Liver (tissue), 8 donors: ENCODE measurements at regions not wholly inside any gene's neighbourhood (a gene's known extent, or its start where the extent isn't known, plus 50 kb on each side); places are given as distances from the start of the nearest gene placed in this dataset.

ENCODE experiments used
- DNase-seq: peaks from one replicate; pipeline ENCODE4 v3.0.0-alpha.2; 2017; ENCODE audit warnings: low spot score
- H3K27ac ChIP-seq, 2 donors: one replicate each; pipeline ENCODE4 v1.7.0; 2013; ENCODE audit warnings: inconsistent platforms in 2 of 2, low read length in 2 of 2, control low read depth in 1 of 2, low read depth in 1 of 2, mild to moderate bottlenecking in 1 of 2
- H3K27me3 ChIP-seq, 4 donors: one replicate each; pipeline versions ENCODE4 v1.6.1 to v1.7.0; 2013; ENCODE audit warnings: low read length in 3 of 4, inconsistent platforms in 1 of 4, mild to moderate bottlenecking in 1 of 4, moderate library complexity in 1 of 4; ENCODE audit not compliant: control insufficient read depth in 4 of 4, insufficient read depth in 4 of 4
- H3K36me3 ChIP-seq, 4 donors: one replicate each; pipeline versions ENCODE4 v1.6.1 to v1.7.0; 2013; ENCODE audit warnings: low read length in 3 of 4, mild to moderate bottlenecking in 3 of 4, low read depth in 1 of 4, moderate library complexity in 1 of 4; ENCODE audit not compliant: control insufficient read depth in 4 of 4, insufficient read depth in 3 of 4
- H3K4me1 ChIP-seq, 4 donors: one replicate each; pipeline versions ENCODE4 v1.6.1 to v1.7.0; 2013; ENCODE audit warnings: low read length in 3 of 4, mild to moderate bottlenecking in 3 of 4, moderate library complexity in 1 of 4; ENCODE audit not compliant: control insufficient read depth in 4 of 4, insufficient read depth in 4 of 4
- H3K4me3 ChIP-seq, 3 donors: one replicate each; pipeline versions ENCODE4 v1.6.1 to v1.7.0; 2013; ENCODE audit warnings: low read length in 3 of 3, control low read depth in 1 of 3, low read depth in 1 of 3, mild to moderate bottlenecking in 1 of 3
- H3K9ac ChIP-seq, 2 donors: one replicate each; pipeline ENCODE4 v1.7.0; 2013; ENCODE audit warnings: low read length in 2 of 2, mild to moderate bottlenecking in 2 of 2, moderate library complexity in 2 of 2, control low read depth in 1 of 2, low read depth in 1 of 2
- H3K9me3 ChIP-seq, 4 donors: one replicate each; pipeline versions ENCODE4 v1.6.1 to v1.7.0; 2013; ENCODE audit warnings: low read length in 3 of 4; ENCODE audit not compliant: control insufficient read depth in 4 of 4
- EGR1 ChIP-seq, 2 donors: IDR thresholded peaks; 2 replicates each; pipeline ENCODE4 v1.6.1; 2016 to 2018; ENCODE audit warnings: antibody characterized with exemption in 2 of 2, low read depth in 2 of 2
- FOXA2 ChIP-seq: IDR thresholded peaks from 2 replicates; pipeline ENCODE4 v1.6.1; 2016; ENCODE audit warnings: antibody characterized with exemption
- GABPA ChIP-seq, 2 donors: IDR thresholded peaks in 1 of 2; conservative IDR thresholded peaks in 1 of 2; 2 replicates each; pipeline ENCODE4 v1.6.1; 2016; ENCODE audit warnings: antibody characterized with exemption in 2 of 2, mild to moderate bottlenecking in 1 of 2, moderate library complexity in 1 of 2
- HNF4A ChIP-seq, 2 donors: conservative IDR thresholded peaks; 2 replicates each; pipeline ENCODE4 v1.6.1; 2016; ENCODE audit warnings: antibody characterized with exemption in 2 of 2, mild to moderate bottlenecking in 2 of 2
- MAX ChIP-seq: IDR thresholded peaks from 2 replicates; pipeline ENCODE4 v1.6.1; 2016; ENCODE audit warnings: antibody characterized with exemption
- NR2F2 ChIP-seq: IDR thresholded peaks from 2 replicates; pipeline ENCODE4 v1.6.1; 2016; ENCODE audit warnings: antibody characterized with exemption
- SP1 ChIP-seq: IDR thresholded peaks from 2 replicates; pipeline ENCODE4 v1.6.1; 2018; ENCODE audit warnings: antibody characterized with exemption, mild to moderate bottlenecking
- TAF1 ChIP-seq: conservative IDR thresholded peaks from 2 replicates; pipeline ENCODE4 v1.6.1; 2016; ENCODE audit warnings: antibody characterized with exemption, mild to moderate bottlenecking
- YY1 ChIP-seq: IDR thresholded peaks from 2 replicates; pipeline ENCODE4 v1.6.1; 2016; ENCODE audit warnings: antibody characterized with exemption, mild to moderate bottlenecking
- ZBTB33 ChIP-seq: IDR thresholded peaks from 2 replicates; pipeline ENCODE4 v1.6.1; 2016; ENCODE audit warnings: antibody characterized with exemption
- WGBS: extraction: QIAGEN DNeasy Blood & Tissue Kit; methylation state at CpG from one replicate; pipeline ENCODE4 v1.1.7; 2013; 5-methylcytosine and 5-hydroxymethylcytosine counted together
- TF ChIP-seq, protein P1 (sequence below): IDR thresholded peaks from 2 replicates; pipeline ENCODE4 v1.6.1; 2016; ENCODE audit warnings: antibody characterized with exemption, mild to moderate bottlenecking
- TF ChIP-seq, protein P2 (sequence below): IDR thresholded peaks from 2 replicates; pipeline ENCODE4 v1.6.1; 2016; ENCODE audit warnings: antibody characterized with exemption
- TF ChIP-seq, protein P3 (sequence below): fragments of 150-350 bp; IDR thresholded peaks from 2 replicates; pipeline ENCODE4 v1.5.1; 2017; ENCODE audit warnings: improper control_type of control experiment, low read depth, low read length; ENCODE audit not compliant: missing input control
- donor health status: healthy.
- donor health status: healthy.
- donor health status: healthy.
- donor health status: healthy.
- donor health status: healthy.

DNA sequence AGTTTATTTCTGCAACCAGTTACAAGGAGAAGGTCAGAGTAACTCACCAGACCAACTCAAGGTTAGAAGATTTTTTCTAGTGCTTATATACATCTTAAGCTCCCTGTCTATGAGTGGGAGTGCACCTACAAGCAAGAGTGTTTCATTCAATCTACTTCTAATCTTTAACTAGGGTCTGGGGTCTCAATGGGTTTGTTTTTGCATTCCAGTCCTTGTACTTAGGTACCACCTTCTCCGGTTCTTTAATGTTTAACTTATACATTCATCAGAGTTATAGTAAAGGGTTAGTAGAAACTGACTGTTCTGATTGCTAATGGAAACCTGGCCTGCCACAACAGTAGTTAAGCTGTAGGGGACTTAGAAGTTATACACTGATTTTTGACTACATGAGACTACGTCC lies 271.7 kb downstream of the HTR1A start (continued):
- TF ChIP-seq, protein P1, sequence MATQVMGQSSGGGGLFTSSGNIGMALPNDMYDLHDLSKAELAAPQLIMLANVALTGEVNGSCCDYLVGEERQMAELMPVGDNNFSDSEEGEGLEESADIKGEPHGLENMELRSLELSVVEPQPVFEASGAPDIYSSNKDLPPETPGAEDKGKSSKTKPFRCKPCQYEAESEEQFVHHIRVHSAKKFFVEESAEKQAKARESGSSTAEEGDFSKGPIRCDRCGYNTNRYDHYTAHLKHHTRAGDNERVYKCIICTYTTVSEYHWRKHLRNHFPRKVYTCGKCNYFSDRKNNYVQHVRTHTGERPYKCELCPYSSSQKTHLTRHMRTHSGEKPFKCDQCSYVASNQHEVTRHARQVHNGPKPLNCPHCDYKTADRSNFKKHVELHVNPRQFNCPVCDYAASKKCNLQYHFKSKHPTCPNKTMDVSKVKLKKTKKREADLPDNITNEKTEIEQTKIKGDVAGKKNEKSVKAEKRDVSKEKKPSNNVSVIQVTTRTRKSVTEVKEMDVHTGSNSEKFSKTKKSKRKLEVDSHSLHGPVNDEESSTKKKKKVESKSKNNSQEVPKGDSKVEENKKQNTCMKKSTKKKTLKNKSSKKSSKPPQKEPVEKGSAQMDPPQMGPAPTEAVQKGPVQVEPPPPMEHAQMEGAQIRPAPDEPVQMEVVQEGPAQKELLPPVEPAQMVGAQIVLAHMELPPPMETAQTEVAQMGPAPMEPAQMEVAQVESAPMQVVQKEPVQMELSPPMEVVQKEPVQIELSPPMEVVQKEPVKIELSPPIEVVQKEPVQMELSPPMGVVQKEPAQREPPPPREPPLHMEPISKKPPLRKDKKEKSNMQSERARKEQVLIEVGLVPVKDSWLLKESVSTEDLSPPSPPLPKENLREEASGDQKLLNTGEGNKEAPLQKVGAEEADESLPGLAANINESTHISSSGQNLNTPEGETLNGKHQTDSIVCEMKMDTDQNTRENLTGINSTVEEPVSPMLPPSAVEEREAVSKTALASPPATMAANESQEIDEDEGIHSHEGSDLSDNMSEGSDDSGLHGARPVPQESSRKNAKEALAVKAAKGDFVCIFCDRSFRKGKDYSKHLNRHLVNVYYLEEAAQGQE, result no peak
- no peak for TF ChIP-seq YY1
- no peak for TF ChIP-seq NR2F2

DNA sequence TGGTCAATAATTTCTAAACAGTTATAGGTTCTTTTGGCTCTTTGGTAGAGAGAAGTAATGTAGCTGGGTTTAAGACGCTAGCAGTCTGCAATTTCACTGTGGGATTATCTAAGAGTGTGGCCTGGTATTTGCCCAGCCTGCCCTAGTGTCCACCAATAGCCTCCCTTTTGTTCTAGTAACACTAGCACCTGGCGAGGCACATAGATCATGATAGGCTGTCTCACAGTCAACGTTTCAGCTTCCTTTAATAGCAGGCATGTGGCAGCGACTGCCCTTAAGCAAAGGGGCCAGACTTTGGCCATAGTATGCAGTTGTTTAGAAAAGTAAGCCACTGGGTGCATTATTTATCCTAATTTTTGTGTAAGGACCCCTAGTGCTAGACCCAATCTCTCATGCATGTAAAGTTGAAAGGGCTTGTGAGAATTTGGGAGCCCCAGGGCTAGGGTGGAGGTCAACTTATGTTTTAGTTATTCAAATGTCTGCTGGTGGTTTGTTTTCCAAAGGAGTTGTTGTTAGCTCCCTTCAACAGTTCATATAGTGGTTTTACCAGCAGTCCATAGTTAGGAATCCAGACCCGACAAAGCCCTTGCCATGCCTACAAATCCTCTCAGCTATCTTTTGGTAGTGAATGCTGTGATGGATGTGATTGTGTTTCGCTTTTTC lies 274.3 kb downstream of the HTR1A start:
- 73% methylated on average over 6 of the region's 6 CpGs for WGBS
- H3K27me3 ChIP-seq, result no peaks in the 10 kb centered on the region
- H3K4me3 ChIP-seq, result no peak overlapping the region
- H3K27ac ChIP-seq, result no peak overlapping the region
- TF ChIP-seq, protein P1, result no peak
- no peak for TF ChIP-seq YY1
- no peaks in the 10 kb centered on the region for H3K36me3 ChIP-seq
- H3K9me3 ChIP-seq, result no peaks in the 10 kb centered on the region
- no peak for DNase-seq
- H3K4me1 ChIP-seq, result no peaks in the 10 kb centered on the region
- H3K9ac ChIP-seq, result no peak overlapping the region

GRCh38 chr5:63686938-63687337 lies 275.3 kb downstream of the HTR1A start:
- Histone ChIP-seq H3K9me3 (no peaks in the 10 kb centered on the region), H3K4me3 (no peak overlapping the region), H3K4me1 (no peaks in the 10 kb centered on the region), H3K27me3 (no peaks in the 10 kb centered on the region), H3K27ac (no peak overlapping the region), H3K9ac (no peak overlapping the region), H3K36me3 (no peaks in the 10 kb centered on the region)
- 75% methylated on average over 5 of the region's 5 CpGs for WGBS
- no peak for DNase-seq
- TF ChIP-seq EGR1 (IDR thresholded peaks at IDR 0.05; ENCODE audit: low read depth in 2 of 2), result no peak
- no peak for TF ChIP-seq NR2F2
- no peak for TF ChIP-seq SP1
- TF ChIP-seq, protein P1, result no peak
- no peak for TF ChIP-seq GABPA (IDR thresholded peaks at IDR 0.05 in 1 of 2, conservative IDR thresholded peaks at IDR 0.05 in 1 of 2)
- no peak for TF ChIP-seq FOXA2
- no peak for TF ChIP-seq MAX
- no peak for TF ChIP-seq YY1
- TF ChIP-seq, protein P2, sequence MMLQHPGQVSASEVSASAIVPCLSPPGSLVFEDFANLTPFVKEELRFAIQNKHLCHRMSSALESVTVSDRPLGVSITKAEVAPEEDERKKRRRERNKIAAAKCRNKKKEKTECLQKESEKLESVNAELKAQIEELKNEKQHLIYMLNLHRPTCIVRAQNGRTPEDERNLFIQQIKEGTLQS, result no peak
- TF ChIP-seq HNF4A (conservative IDR thresholded peaks at IDR 0.05), result no peak
- TF ChIP-seq, protein P3, sequence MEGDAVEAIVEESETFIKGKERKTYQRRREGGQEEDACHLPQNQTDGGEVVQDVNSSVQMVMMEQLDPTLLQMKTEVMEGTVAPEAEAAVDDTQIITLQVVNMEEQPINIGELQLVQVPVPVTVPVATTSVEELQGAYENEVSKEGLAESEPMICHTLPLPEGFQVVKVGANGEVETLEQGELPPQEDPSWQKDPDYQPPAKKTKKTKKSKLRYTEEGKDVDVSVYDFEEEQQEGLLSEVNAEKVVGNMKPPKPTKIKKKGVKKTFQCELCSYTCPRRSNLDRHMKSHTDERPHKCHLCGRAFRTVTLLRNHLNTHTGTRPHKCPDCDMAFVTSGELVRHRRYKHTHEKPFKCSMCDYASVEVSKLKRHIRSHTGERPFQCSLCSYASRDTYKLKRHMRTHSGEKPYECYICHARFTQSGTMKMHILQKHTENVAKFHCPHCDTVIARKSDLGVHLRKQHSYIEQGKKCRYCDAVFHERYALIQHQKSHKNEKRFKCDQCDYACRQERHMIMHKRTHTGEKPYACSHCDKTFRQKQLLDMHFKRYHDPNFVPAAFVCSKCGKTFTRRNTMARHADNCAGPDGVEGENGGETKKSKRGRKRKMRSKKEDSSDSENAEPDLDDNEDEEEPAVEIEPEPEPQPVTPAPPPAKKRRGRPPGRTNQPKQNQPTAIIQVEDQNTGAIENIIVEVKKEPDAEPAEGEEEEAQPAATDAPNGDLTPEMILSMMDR, result no peak
- no peak for TF ChIP-seq TAF1
- no peak for TF ChIP-seq ZBTB33
